Endothelial cell of umbilical vein (primary cell): ENCODE measurements at regions not wholly inside any gene's neighbourhood (a gene's known extent, or its start where the extent isn't known, plus 50 kb on each side); places are given as distances from the start of the nearest gene placed in this dataset.
"Not testable (repeated sequence)": the region's sequence is repeated elsewhere in the genome, so short reads cannot be mapped to it uniquely, and the experiment has no call there.

Experiments used
- BruUV-seq: library from RNA; stranded (reverse); fragments of 400-500 nt; replicated peaks from 2 replicates; lab custom pipeline; 2021; lab: Mats Ljungman, UMichigan
- CTCF ChIA-PET: fragments of 300-600, 350-600 bp; sonication (Branson Sonifier 250); formaldehyde crosslinking; loops from one replicate; lab custom pipeline; 2021; ENCODE audit warnings: antibody characterized with exemption, inconsistent platforms; lab: Charles Lee
- POLR2A ChIA-PET: fragments of 300-600, 350-600 bp; sonication (Branson Sonifier 250); formaldehyde crosslinking; loops from one replicate; lab custom pipeline; 2021; ENCODE audit warnings: antibody characterized with exemption, inconsistent platforms; lab: Charles Lee
- DNase-seq: peaks from one replicate; pipeline ENCODE4 v3.0.0-alpha.2; 2011; ENCODE audit warnings: low read depth, low spot score
- FAIRE-seq: peaks from 2 replicates; lab custom pipeline; 2011; peaks lifted over from hg19 to GRCh38; lab: Jason Lieb, UNC
- H2AFZ ChIP-seq: 2 replicates; pipeline ENCODE4 v1.6.0; 2012; ENCODE audit warnings: low read depth, low read length, control low read depth, inconsistent platforms
- H3K27ac ChIP-seq: 2 replicates; pipeline ENCODE4 v1.5.1; 2011; ENCODE audit warnings: low read depth, mild to moderate bottlenecking, control low read depth, low read length, moderate library complexity; ENCODE audit not compliant: insufficient read depth
- H3K27me3 ChIP-seq, 2 experiments: 2 replicates each; pipeline versions ENCODE4 v1.6.0 to v1.6.1; 2011; ENCODE audit warnings: low read length in 2 of 2, mixed read lengths in 1 of 2; ENCODE audit not compliant: control insufficient read depth in 2 of 2, insufficient read depth in 2 of 2
- H3K36me3 ChIP-seq, 2 experiments: 2 replicates in 1 of 2; 3 replicates in 1 of 2; pipeline ENCODE4 v1.5.1; 2011; ENCODE audit warnings: low read length in 2 of 2, mild to moderate bottlenecking in 1 of 2, moderate library complexity in 1 of 2; ENCODE audit not compliant: control insufficient read depth in 2 of 2, insufficient read depth in 2 of 2; ENCODE audit errors: extremely low read depth in 1 of 2
- H3K4me1 ChIP-seq: 3 replicates; pipeline ENCODE4 v1.5.1; 2011; ENCODE audit warnings: mild to moderate bottlenecking, low read length; ENCODE audit not compliant: control insufficient read depth, insufficient read depth; ENCODE audit errors: extremely low read depth
- H3K4me2 ChIP-seq: 2 replicates; pipeline ENCODE4 v1.6.1; 2011; ENCODE audit warnings: low read length, control low read depth, mixed read lengths; ENCODE audit not compliant: insufficient read depth
- H3K4me3 ChIP-seq, 3 experiments: fragments of 200-600 bp in 1 of 3; sonication (generic), shearing (Covaris generic) in 1 of 3; replicated peaks in 1 of 3; 2 replicates each; pipeline ENCODE4 v1.5.1; 2011 to 2016; ENCODE audit warnings: control low read depth in 3 of 3, low read length in 3 of 3, mild to moderate bottlenecking in 2 of 3, inconsistent platforms in 1 of 3, low read depth in 1 of 3, moderate library complexity in 1 of 3; ENCODE audit not compliant: insufficient read depth in 1 of 3
- H3K79me2 ChIP-seq: 2 replicates; pipeline ENCODE4 v1.6.0; 2012; ENCODE audit warnings: low read length, inconsistent platforms; ENCODE audit not compliant: control insufficient read depth, insufficient read depth
- H3K9ac ChIP-seq: replicated peaks from 2 replicates; pipeline ENCODE3; 2011; ENCODE audit warnings: low read length, control low read depth; ENCODE audit not compliant: insufficient read depth; ENCODE audit errors: extremely low read depth
- H3K9me1 ChIP-seq: replicated peaks from 3 replicates; pipeline ENCODE4 v1.6.0; 2011; ENCODE audit warnings: mild to moderate bottlenecking, low read length; ENCODE audit not compliant: control insufficient read depth, insufficient read depth; ENCODE audit errors: extremely low read depth
- H3K9me3 ChIP-seq: replicated peaks from 2 replicates; pipeline ENCODE4 v1.5.1; 2012; ENCODE audit warnings: low read length, inconsistent platforms; ENCODE audit not compliant: control insufficient read depth, insufficient read depth
- H4K20me1 ChIP-seq: replicated peaks from 2 replicates; pipeline ENCODE3; 2011; ENCODE audit warnings: mild to moderate bottlenecking, low read length; ENCODE audit not compliant: control insufficient read depth, insufficient read depth; ENCODE audit errors: extremely low read depth
- EZH2 ChIP-seq: IDR thresholded peaks from 2 replicates; pipeline ENCODE4 v1.6.1; 2012; ENCODE audit warnings: borderline replicate concordance, low read depth, mild to moderate bottlenecking, moderate library complexity, low read length, inconsistent platforms; ENCODE audit not compliant: severe bottlenecking
- FOS ChIP-seq: IDR thresholded peaks from 2 replicates; pipeline ENCODE4 v1.6.1; 2011; ENCODE audit warnings: mild to moderate bottlenecking, low read length, moderate library complexity, borderline replicate concordance; ENCODE audit not compliant: insufficient read depth
- GATA2 ChIP-seq: IDR thresholded peaks from 2 replicates; pipeline ENCODE4 v1.7.0; 2011; ENCODE audit warnings: low read depth, mild to moderate bottlenecking, moderate library complexity, mixed read lengths, low read length; ENCODE audit not compliant: insufficient read length, insufficient read depth
- JUN ChIP-seq: IDR thresholded peaks from 2 replicates; pipeline ENCODE4 v1.6.1; 2011; ENCODE audit warnings: borderline replicate concordance, low read depth; ENCODE audit not compliant: insufficient read length, insufficient read depth
- MYC ChIP-seq: IDR thresholded peaks from one replicate; pipeline ENCODE4 v1.6.1; 2011; ENCODE audit warnings: mild to moderate bottlenecking, low read depth, low read length
- POLR2A ChIP-seq: IDR thresholded peaks from 2 replicates; pipeline ENCODE4 v1.6.1; 2012; ENCODE audit warnings: low read depth, mild to moderate bottlenecking, control low read depth, low read length
- POLR2AphosphoS5 ChIP-seq: IDR thresholded peaks from 2 replicates; pipeline ENCODE4 v1.6.1; 2012; ENCODE audit warnings: low read depth, mild to moderate bottlenecking, control low read depth, low read length, moderate library complexity; ENCODE audit not compliant: insufficient read depth
- dilution Hi-C: fragments of 300-500 bp; cut with MboI; formaldehyde crosslinking; loops from one replicate; pipeline ENCODE4 v1.15.0; 2019; ENCODE audit warnings: low sequenced_read_pairs; ENCODE audit not compliant: extremely low pct_ligation_motif_present
- intact Hi-C: fragments of 100-400 bp; cut with micrococcal nuclease; formaldehyde crosslinking; loops from one replicate; pipeline ENCODE4 v1.10.0; 2022
- TF ChIP-seq, protein P1 (sequence below), 2 donors: IDR thresholded peaks; 1 replicate in 1 of 2; 2 replicates in 1 of 2; pipeline ENCODE4 v1.5.1; 2011; ENCODE audit warnings: low read length in 2 of 2, mild to moderate bottlenecking in 2 of 2, moderate library complexity in 2 of 2, control low read depth in 1 of 2, inconsistent platforms in 1 of 2, low read depth in 1 of 2; ENCODE audit not compliant: insufficient read depth in 1 of 2; ENCODE audit errors: extremely low read depth in 1 of 2
- TF ChIP-seq, protein P2 (sequence below): IDR thresholded peaks from 2 replicates; pipeline ENCODE4 v1.6.1; 2011; ENCODE audit not compliant: insufficient read depth, insufficient read length

DNA sequence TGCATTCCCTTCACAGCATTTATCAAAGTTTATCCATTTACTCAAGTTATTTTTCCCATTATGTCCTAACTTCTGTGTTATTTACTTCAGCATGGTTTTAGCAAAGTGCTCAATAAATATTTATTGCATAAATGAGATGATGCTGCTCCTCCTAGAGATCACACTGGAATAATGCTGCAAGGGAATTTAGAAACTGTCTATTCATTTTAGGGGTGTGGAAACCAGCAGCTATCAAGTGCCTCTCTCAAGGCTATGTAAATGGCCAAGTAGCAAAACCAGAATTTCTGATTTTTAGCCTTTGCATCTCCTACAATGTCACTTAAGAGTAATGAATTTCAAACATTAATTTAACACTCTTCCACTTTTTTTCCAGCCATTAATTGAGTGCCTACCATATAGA, 316.2 kb downstream of the COL12A1 start:
- no peak overlapping the region for H3K4me2 ChIP-seq
- no peaks in the 10 kb centered on the region for H3K4me1 ChIP-seq
- CTCF ChIA-PET = interaction anchor here (0.6 to 1.5 kb wide), 3 partner anchors 19 to 93 kb away, joined by 3 read pairs; no protein-coding TSS in a partner anchor
- H3K27me3 ChIP-seq = no peaks in the 10 kb centered on the region
- H2AFZ ChIP-seq = no peak overlapping the region
- H3K79me2 ChIP-seq = no peaks in the 10 kb centered on the region
- H3K27ac ChIP-seq = no peak overlapping the region
- dilution Hi-C loops = no loop called here
- TF ChIP-seq EZH2 (no peak), POLR2A (no peak), JUN (no peak), FOS (no peak), MYC (no peak), POLR2AphosphoS5 (no peak), GATA2 (no peak)
- TF ChIP-seq, protein P1, sequence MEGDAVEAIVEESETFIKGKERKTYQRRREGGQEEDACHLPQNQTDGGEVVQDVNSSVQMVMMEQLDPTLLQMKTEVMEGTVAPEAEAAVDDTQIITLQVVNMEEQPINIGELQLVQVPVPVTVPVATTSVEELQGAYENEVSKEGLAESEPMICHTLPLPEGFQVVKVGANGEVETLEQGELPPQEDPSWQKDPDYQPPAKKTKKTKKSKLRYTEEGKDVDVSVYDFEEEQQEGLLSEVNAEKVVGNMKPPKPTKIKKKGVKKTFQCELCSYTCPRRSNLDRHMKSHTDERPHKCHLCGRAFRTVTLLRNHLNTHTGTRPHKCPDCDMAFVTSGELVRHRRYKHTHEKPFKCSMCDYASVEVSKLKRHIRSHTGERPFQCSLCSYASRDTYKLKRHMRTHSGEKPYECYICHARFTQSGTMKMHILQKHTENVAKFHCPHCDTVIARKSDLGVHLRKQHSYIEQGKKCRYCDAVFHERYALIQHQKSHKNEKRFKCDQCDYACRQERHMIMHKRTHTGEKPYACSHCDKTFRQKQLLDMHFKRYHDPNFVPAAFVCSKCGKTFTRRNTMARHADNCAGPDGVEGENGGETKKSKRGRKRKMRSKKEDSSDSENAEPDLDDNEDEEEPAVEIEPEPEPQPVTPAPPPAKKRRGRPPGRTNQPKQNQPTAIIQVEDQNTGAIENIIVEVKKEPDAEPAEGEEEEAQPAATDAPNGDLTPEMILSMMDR (IDR thresholded peaks at IDR 0.05; ENCODE audit: extremely low read depth in 1 of 2, insufficient read depth in 1 of 2, low read depth in 1 of 2, low read length in 2 of 2) = no peak
- TF ChIP-seq, protein P2, sequence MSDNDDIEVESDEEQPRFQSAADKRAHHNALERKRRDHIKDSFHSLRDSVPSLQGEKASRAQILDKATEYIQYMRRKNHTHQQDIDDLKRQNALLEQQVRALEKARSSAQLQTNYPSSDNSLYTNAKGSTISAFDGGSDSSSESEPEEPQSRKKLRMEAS = no peak
- H3K4me3 ChIP-seq = no peak overlapping the region
- intact Hi-C loops = no loop called here
- no peaks in the 10 kb centered on the region for H4K20me1 ChIP-seq
- H3K9me3 ChIP-seq = no peaks in the 10 kb centered on the region
- BruUV-seq = no TSS peak
- DNase-seq (no peak), FAIRE-seq (no peak)
- H3K36me3 ChIP-seq = no peaks in the 10 kb centered on the region
- H3K9me1 ChIP-seq = no peaks in the 10 kb centered on the region
- POLR2A ChIA-PET = no interaction called here
- H3K9ac ChIP-seq = no peak overlapping the region

DNA sequence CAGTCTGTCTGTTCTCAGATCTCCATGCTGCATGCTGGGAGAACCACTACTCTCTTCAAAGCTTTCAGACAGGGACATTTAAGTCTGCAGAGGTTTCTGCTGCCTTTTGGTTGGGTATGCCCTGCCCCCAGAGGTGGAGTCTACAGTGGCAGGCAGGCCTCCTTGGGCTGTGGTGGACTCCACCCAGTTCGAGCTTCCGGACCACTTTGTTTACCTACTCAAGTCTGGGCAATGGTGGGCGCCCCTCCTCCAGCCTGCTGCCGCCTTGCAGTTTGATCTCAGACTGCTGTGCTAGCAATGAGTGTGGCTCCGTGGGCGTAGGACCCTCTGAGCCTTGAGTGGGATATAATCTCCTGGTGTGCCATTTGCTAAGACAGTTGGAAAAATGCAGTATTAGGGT, 317.1 kb downstream of the COL12A1 start:
- H3K27ac ChIP-seq, BruUV-seq, CTCF ChIA-PET, H3K36me3 ChIP-seq, H3K4me3 ChIP-seq, H4K20me1 ChIP-seq, dilution Hi-C loops, H3K9me1 ChIP-seq, H3K79me2 ChIP-seq, FAIRE-seq, H3K4me2 ChIP-seq, H3K27me3 ChIP-seq, H3K9me3 ChIP-seq, POLR2A ChIA-PET, DNase-seq, H3K4me1 ChIP-seq, H2AFZ ChIP-seq, H3K9ac ChIP-seq, intact Hi-C loops: not testable (repeated sequence)
